NCI-H2171 treated with DMSO at 0.1 percent for 48 hours (cell line): ENCODE measurements at regions not wholly inside any gene's neighbourhood (a gene's known extent, or its start where the extent isn't known, plus 50 kb on each side); places are given as distances from the start of the nearest gene placed in this dataset.
"Not testable (repeated sequence)": the region's sequence is repeated elsewhere in the genome, so short reads cannot be mapped to it uniquely, and the experiment has no call there.

ENCODE experiments used
- DNase-seq: peaks from one replicate; lab custom pipeline; 2025; lab: John Stamatoyannopoulos, UW

GRCh38 chr3:169029674-169030285, 633.7 kb downstream of the MECOM start:
- no peak for DNase-seq

- no peak for DNase-seq
Observed at GRCh38 chr3:169028716-169029115, 634.8 kb downstream of the MECOM start.

GRCh38 chr3:169026543-169027182, 636.8 kb downstream of the MECOM start:
- DNase-seq: no peak

GRCh38 chr3:169022457-169022856, 641.1 kb downstream of the MECOM start:
- no peak for DNase-seq

GRCh38 chr3:169020371-169020770, 643.1 kb downstream of the MECOM start:
- DNase-seq: no peak

GRCh38 chr3:169009453-169009852, 654.1 kb downstream of the MECOM start:
- no peak for DNase-seq

GRCh38 chr3:169008776-169009358, 654.6 kb downstream of the MECOM start:
- DNase-seq: no peak

GRCh38 chr3:169007145-169007544, 656.4 kb downstream of the MECOM start:
- DNase-seq: no peak

GRCh38 chr3:169006398-169006797, 657.1 kb downstream of the MECOM start:
- not testable (repeated sequence) for DNase-seq

GRCh38 chr3:169002689-169003088, 660.8 kb downstream of the MECOM start:
- no peak for DNase-seq

GRCh38 chr3:168998792-168999191, 664.7 kb downstream of the MECOM start:
- DNase-seq: no peak

GRCh38 chr3:168997488-168997887, 666.0 kb downstream of the MECOM start:
- DNase-seq: no peak

GRCh38 chr3:168996622-168997021, 666.9 kb downstream of the MECOM start:
- DNase-seq: no peak

GRCh38 chr3:168995129-168995528, 668.4 kb downstream of the MECOM start:
- no peak for DNase-seq

- no peak for DNase-seq
Observed at GRCh38 chr3:168991803-168992202, 671.7 kb downstream of the MECOM start.

- no peak for DNase-seq
Observed at GRCh38 chr3:168990621-168991020, 672.9 kb downstream of the MECOM start.

- DNase-seq: no peak
Observed at GRCh38 chr3:168990134-168990533, 673.4 kb downstream of the MECOM start.

GRCh38 chr3:168989396-168989795, 674.1 kb downstream of the MECOM start:
- no peak for DNase-seq

GRCh38 chr3:168988853-168989252, 674.7 kb downstream of the MECOM start:
- DNase-seq: no peak

GRCh38 chr3:168984872-168985271, 678.6 kb downstream of the MECOM start:
- no peak for DNase-seq

- no peak for DNase-seq
Observed at GRCh38 chr3:168983046-168983445, 680.5 kb downstream of the MECOM start.

- DNase-seq: no peak
Observed at GRCh38 chr3:168981396-168981795, 682.1 kb downstream of the MECOM start.

GRCh38 chr3:168977716-168978374, 685.7 kb downstream of the MECOM start:
- DNase-seq: no peak
